ENCODE measurements at regions not wholly inside any gene's neighbourhood (a gene's known extent, or its start where the extent isn't known, plus 50 kb on each side); places are given as distances from the start of the nearest gene placed in this dataset.

DNA sequence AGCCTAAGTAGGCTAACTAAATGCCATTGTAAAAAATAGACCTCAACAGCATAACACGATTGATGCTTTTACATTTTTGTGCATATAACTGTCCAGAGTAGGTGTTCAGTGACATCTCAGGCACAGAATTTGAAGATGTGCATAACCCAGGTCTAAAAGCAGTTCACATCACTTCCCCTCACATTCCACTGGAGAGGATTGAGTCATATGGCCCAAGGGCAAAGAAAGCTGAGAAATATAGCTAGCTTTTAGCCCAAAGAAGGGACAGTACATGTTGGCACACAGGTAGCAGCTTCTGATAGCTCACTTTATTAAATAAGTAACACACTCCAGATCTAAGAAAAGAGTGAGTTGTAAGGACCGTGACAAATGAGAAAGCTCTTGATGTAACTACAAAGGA is 2259.5 kb upstream of the WWC1 start:
- Histone ChIP-seq H3K4me1 (replicated peaks in 1 of 2) (no peaks in the 10 kb centered on the region), H3K9me3 (replicated peaks in 1 of 3) (no peaks in the 10 kb centered on the region), H3K27ac (no peak overlapping the region), H3K27me3 (no peaks in the 10 kb centered on the region), H3K36me3 (replicated peaks in 1 of 2) (no peaks in the 10 kb centered on the region), H3K4me3 (no peak overlapping the region)
- intact Hi-C loops (cut with DNase I): no loop called here
- DNase-seq: no peak
- 70 to 83% (median 73%) methylated on average over 2 of the region's 2 CpGs for WGBS, 4 donors
- TF ChIP-seq POLR2A (IDR thresholded peaks at IDR 0.05): no peak
- TF ChIP-seq, protein P1, sequence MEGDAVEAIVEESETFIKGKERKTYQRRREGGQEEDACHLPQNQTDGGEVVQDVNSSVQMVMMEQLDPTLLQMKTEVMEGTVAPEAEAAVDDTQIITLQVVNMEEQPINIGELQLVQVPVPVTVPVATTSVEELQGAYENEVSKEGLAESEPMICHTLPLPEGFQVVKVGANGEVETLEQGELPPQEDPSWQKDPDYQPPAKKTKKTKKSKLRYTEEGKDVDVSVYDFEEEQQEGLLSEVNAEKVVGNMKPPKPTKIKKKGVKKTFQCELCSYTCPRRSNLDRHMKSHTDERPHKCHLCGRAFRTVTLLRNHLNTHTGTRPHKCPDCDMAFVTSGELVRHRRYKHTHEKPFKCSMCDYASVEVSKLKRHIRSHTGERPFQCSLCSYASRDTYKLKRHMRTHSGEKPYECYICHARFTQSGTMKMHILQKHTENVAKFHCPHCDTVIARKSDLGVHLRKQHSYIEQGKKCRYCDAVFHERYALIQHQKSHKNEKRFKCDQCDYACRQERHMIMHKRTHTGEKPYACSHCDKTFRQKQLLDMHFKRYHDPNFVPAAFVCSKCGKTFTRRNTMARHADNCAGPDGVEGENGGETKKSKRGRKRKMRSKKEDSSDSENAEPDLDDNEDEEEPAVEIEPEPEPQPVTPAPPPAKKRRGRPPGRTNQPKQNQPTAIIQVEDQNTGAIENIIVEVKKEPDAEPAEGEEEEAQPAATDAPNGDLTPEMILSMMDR (IDR thresholded peaks at IDR 0.05): no peak

DNA sequence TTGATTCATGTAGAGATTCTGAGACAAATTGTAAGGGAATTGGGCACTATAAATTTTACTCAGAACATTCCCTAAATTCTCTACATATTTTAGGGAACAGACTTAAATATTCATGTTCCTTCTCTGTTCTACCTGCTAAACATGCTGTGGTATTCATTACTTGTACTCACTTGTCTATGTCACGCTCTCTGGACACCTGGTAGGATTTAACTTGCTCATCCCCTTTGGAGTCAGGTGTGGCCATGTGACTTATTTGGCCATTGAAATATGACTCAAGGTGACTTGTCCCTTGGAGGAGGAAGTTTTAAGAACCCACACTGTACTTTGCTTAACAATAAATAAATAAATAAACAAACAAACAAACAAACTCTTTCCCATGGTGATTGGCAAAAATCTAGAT is 2258.8 kb upstream of the WWC1 start:
- no peak overlapping the region for H3K4me3 ChIP-seq
- intact Hi-C loops (cut with DNase I): no loop called here
- H3K27me3 ChIP-seq: no peaks in the 10 kb centered on the region
- WGBS, 4 donors: 89 to 91% (median 89%) methylated on average over 1 of the region's 1 CpG
- TF ChIP-seq, protein P1 (IDR thresholded peaks at IDR 0.05): no peak
- no peak for TF ChIP-seq POLR2A (IDR thresholded peaks at IDR 0.05)
- H3K9me3 ChIP-seq (replicated peaks in 1 of 3): no peaks in the 10 kb centered on the region
- no peaks in the 10 kb centered on the region for H3K36me3 ChIP-seq (replicated peaks in 1 of 2)
- H3K4me1 ChIP-seq (replicated peaks in 1 of 2): no peaks in the 10 kb centered on the region
- no peak for DNase-seq
- H3K27ac ChIP-seq: no peak overlapping the region

DNA sequence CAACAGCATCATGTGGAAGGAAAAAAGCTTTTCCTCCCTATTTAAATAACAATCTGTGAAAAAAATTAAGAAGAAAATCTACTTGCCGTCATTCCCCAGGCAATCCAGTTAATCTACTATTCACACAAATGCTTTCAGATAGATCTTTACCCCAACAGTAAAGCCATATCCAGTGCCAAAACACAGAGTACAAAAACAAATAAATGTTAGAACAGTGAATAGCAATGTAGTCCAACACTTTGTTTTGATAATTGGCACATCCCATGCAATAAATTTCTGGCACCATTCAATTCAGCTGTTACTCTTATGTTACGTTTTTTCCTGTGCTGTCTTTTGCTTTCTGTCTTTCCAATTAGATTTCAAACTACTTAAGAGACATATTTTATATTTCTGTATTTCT is 2245.5 kb upstream of the WWC1 start:
- H3K4me3 ChIP-seq: no peak overlapping the region
- intact Hi-C loops (cut with DNase I): no loop called here
- no peak overlapping the region for H3K27ac ChIP-seq
- no peaks in the 10 kb centered on the region for H3K36me3 ChIP-seq (replicated peaks in 1 of 2)
- H3K9me3 ChIP-seq (replicated peaks in 1 of 3): no peaks in the 10 kb centered on the region
- TF ChIP-seq, protein P1 (IDR thresholded peaks at IDR 0.05): no peak
- TF ChIP-seq POLR2A (IDR thresholded peaks at IDR 0.05): no peak
- no peaks in the 10 kb centered on the region for H3K4me1 ChIP-seq (replicated peaks in 1 of 2)
- no peaks in the 10 kb centered on the region for H3K27me3 ChIP-seq
- WGBS, 4 donors: 62 to 77% (median 71%) methylated on average over 2 of the region's 2 CpGs
- DNase-seq: no peak

DNA sequence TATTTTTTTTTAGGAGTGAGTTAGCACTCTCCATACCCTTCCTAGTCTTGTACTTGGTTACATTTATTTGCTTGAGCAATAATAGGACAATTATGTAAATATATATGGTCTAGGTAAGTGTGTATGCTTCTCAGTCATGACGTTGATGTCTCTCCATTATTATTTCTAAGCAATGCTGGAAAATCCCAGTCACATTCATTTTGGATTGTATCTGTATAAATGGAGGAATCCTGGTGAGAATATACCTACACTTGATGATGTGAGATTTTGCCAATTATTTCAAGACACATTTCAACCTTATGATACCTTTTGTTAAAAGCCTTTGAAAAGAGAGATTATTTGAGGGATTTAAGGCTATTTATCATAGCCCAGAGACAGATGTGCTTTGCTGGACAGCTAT is 2244.5 kb upstream of the WWC1 start:
- no peaks in the 10 kb centered on the region for H3K9me3 ChIP-seq (replicated peaks in 1 of 3)
- WGBS, 4 donors: 47 to 69% (median 53%) methylated on average over 1 of the region's 1 CpG
- no peak for DNase-seq
- H3K4me1 ChIP-seq (replicated peaks in 1 of 2): no peaks in the 10 kb centered on the region
- H3K4me3 ChIP-seq: no peak overlapping the region
- H3K36me3 ChIP-seq (replicated peaks in 1 of 2): no peaks in the 10 kb centered on the region
- TF ChIP-seq, protein P1 (IDR thresholded peaks at IDR 0.05): no peak
- TF ChIP-seq POLR2A (IDR thresholded peaks at IDR 0.05): no peak
- no peak overlapping the region for H3K27ac ChIP-seq
- no peaks in the 10 kb centered on the region for H3K27me3 ChIP-seq
- intact Hi-C loops (cut with DNase I): no loop called here
